ENCODE measurements at regions not wholly inside any gene's neighbourhood (a gene's known extent, or its start where the extent isn't known, plus 50 kb on each side); places are given as distances from the start of the nearest gene placed in this dataset.

DNA sequence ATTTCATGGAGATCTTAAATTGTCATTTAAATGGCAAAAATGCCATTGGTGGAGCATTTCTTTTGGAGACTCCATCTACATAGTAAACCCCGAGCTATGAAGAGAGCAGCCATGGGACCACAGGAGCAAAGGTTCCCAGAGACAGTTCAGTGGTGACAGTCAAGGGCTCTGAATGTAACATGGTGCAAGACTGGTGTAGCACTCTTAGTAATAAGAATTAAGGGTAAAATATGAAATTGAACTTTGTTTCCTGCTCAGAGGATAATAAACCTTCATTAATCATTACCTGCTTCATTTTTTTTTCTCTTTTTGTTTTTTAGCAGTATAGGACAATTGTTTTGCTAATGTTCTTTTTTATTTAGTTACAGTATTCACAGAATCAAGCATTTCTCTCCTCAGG is 717.5 kb upstream of the POM121L12 start:
- intact Hi-C loops (cut with DNase I) = no loop called here
- Histone ChIP-seq H3K27ac (no peak overlapping the region), H3K4me3 (no peak overlapping the region), H3K27me3 (no peaks in the 10 kb centered on the region), H3K9me3 (no peaks in the 10 kb centered on the region), H3K4me1 (ENCODE audit: insufficient read depth) (no peaks in the 10 kb centered on the region), H3K36me3 (no peaks in the 10 kb centered on the region)
- 84 to 94% (median 92%) methylated on average over 1 of the region's 1 CpG for whole genome bisulfite sequencing, 3 donors
- no peak for DNase-seq
- no peak for TF ChIP-seq EP300 (IDR thresholded peaks at IDR 0.05)
- no peak for TF ChIP-seq POLR2A (IDR thresholded peaks at IDR 0.05)
- TF ChIP-seq, protein P1, sequence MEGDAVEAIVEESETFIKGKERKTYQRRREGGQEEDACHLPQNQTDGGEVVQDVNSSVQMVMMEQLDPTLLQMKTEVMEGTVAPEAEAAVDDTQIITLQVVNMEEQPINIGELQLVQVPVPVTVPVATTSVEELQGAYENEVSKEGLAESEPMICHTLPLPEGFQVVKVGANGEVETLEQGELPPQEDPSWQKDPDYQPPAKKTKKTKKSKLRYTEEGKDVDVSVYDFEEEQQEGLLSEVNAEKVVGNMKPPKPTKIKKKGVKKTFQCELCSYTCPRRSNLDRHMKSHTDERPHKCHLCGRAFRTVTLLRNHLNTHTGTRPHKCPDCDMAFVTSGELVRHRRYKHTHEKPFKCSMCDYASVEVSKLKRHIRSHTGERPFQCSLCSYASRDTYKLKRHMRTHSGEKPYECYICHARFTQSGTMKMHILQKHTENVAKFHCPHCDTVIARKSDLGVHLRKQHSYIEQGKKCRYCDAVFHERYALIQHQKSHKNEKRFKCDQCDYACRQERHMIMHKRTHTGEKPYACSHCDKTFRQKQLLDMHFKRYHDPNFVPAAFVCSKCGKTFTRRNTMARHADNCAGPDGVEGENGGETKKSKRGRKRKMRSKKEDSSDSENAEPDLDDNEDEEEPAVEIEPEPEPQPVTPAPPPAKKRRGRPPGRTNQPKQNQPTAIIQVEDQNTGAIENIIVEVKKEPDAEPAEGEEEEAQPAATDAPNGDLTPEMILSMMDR (IDR thresholded peaks at IDR 0.05) = no peak

DNA sequence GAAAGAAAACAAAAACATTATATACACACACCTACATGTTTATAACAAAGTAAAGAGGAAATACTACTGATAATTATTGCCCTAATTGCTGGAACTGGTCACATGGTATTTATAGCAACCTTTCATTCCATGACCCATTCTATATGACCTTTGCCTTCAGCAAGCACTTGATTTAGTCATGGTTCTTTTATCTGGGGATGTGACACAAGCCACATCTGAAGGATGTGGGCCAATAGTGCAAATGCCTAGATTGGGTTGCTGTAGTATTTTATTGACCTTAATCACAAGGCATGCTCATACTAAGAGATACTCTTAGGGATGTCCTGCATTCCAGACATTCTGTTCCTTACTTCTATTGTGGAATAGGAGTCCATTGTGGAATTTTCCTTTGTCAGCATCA is 723.5 kb upstream of the POM121L12 start:
- intact Hi-C loops (cut with DNase I) = no loop called here
- DNase-seq = no peak
- H3K4me3 ChIP-seq = no peak overlapping the region
- no peaks in the 10 kb centered on the region for H3K9me3 ChIP-seq
- H3K36me3 ChIP-seq = no peaks in the 10 kb centered on the region
- no peaks in the 10 kb centered on the region for H3K27me3 ChIP-seq
- H3K27ac ChIP-seq = no peak overlapping the region
- no peaks in the 10 kb centered on the region for H3K4me1 ChIP-seq (ENCODE audit: insufficient read depth)
- TF ChIP-seq EP300 (IDR thresholded peaks at IDR 0.05) (no peak), POLR2A (IDR thresholded peaks at IDR 0.05) (no peak)
- TF ChIP-seq, protein P1 (IDR thresholded peaks at IDR 0.05) = no peak

DNA sequence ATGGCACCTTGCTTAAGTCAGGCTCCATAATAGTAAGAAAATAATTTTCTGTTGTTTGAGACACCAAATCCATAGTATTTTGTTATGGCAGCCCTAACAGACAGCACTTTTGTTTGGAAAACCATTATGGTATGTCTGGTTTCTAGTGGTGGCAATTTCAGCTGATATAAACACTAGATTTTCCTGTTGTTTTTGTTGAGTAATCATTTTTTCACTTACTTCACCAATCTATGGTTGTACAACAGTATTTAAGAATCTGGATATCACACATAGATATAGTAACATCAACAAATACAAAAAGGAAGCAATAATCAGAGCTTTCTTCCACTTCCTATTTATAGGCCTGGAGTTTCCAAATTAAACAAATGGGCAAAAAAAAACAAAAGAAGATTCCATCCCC is 725.8 kb upstream of the POM121L12 start:
- intact Hi-C loops (cut with DNase I) = no loop called here
- no peaks in the 10 kb centered on the region for H3K36me3 ChIP-seq
- no peak overlapping the region for H3K4me3 ChIP-seq
- no peaks in the 10 kb centered on the region for H3K27me3 ChIP-seq
- TF ChIP-seq POLR2A (IDR thresholded peaks at IDR 0.05) = no peak
- no peak for TF ChIP-seq EP300 (IDR thresholded peaks at IDR 0.05)
- TF ChIP-seq, protein P1 (IDR thresholded peaks at IDR 0.05) = no peak
- no peaks in the 10 kb centered on the region for H3K9me3 ChIP-seq
- no peaks in the 10 kb centered on the region for H3K4me1 ChIP-seq (ENCODE audit: insufficient read depth)
- no peak overlapping the region for H3K27ac ChIP-seq
- no peak for DNase-seq

- intact Hi-C loops (cut with DNase I) = no loop called here
- TF ChIP-seq POLR2A (IDR thresholded peaks at IDR 0.05) (no peak), EP300 (IDR thresholded peaks at IDR 0.05) (no peak)
- TF ChIP-seq, protein P1 (IDR thresholded peaks at IDR 0.05) = no peak
- Histone ChIP-seq H3K27ac (no peak overlapping the region), H3K9me3 (no peaks in the 10 kb centered on the region), H3K27me3 (no peaks in the 10 kb centered on the region), H3K36me3 (no peaks in the 10 kb centered on the region), H3K4me1 (ENCODE audit: insufficient read depth) (no peaks in the 10 kb centered on the region), H3K4me3 (no peak overlapping the region)
- DNase-seq = no peak
- WGBS, 3 donors = 96 to 97% (median 96%) methylated on average over 19 to 31 of the region's 31 CpGs
Measured at GRCh38 chr7:52302765-52303520, 732.5 kb upstream of the POM121L12 start.
